HCT116 (cell line): ENCODE measurements at regions not wholly inside any gene's neighbourhood (a gene's known extent, or its start where the extent isn't known, plus 50 kb on each side); places are given as distances from the start of the nearest gene placed in this dataset.

Experiments used
- ATAC-seq: fragments of 200-7000 bp; cut with Tn5 transposase; 2 replicates; pipeline ENCODE4 v1.9.1; 2020; ENCODE audit warnings: mild to moderate bottlenecking, moderate library complexity
- BruUV-seq: library from RNA; stranded (reverse); fragments of 400-500 nt; replicated peaks from 2 replicates; lab custom pipeline; 2021; lab: Mats Ljungman, UMichigan
- CTCF ChIA-PET: fragments of 300-600 bp; sonication (Branson Sonifier 250); formaldehyde crosslinking; loops from one replicate; lab custom pipeline; 2021; ENCODE audit warnings: antibody characterized with exemption; lab: Charles Lee
- POLR2A ChIA-PET: fragments of 300-600, 350-600 bp; sonication (Branson Sonifier 250); formaldehyde crosslinking; loops from one replicate; lab custom pipeline; 2021; ENCODE audit warnings: antibody characterized with exemption; lab: Charles Lee
- RAD21 ChIA-PET, 2 experiments: fragments of 300-600 bp; sonication (Branson Sonifier 250); formaldehyde crosslinking; loops; one replicate each; lab custom pipeline; 2023; ENCODE audit warnings: low total read pairs in 2 of 2; ENCODE audit not compliant: uncharacterized antibody in 2 of 2, unreplicated experiment in 2 of 2, low non-redundant PET in 1 of 2; lab: Charles Lee
- DNase-seq: peaks from one replicate; pipeline ENCODE4 v3.0.0-alpha.2; 2010; ENCODE audit warnings: low read depth, low spot score
- H2AFZ ChIP-seq: fragments of 200-600 bp; shearing (Covaris generic), sonication (generic); 2 replicates; pipeline ENCODE4 v1.6.1; 2017; ENCODE audit warnings: low read depth, mixed run types, mixed read lengths, antibody characterized with exemption, low read length; ENCODE audit not compliant: poor library complexity, severe bottlenecking
- H3K27ac ChIP-seq: 2 replicates; pipeline ENCODE4 v1.5.1; 2012; ENCODE audit warnings: low read depth, low read length
- H3K27me3 ChIP-seq: fragments of 200-600 bp; sonication (generic); 2 replicates; pipeline ENCODE4 v1.6.1; 2016; ENCODE audit warnings: mixed run types, low read length, mixed read lengths; ENCODE audit not compliant: insufficient read depth
- H3K36me3 ChIP-seq, 2 experiments: fragments of 200-500 bp in 1 of 2; fragments of 200-600 bp in 1 of 2; sonication (Bioruptor generic) in 1 of 2; sonication (generic) in 1 of 2; 2 replicates each; pipeline versions ENCODE4 v1.5.1 to v1.6.1; 2014 to 2016; ENCODE audit warnings: low read length in 2 of 2, inconsistent platforms in 1 of 2, mixed read lengths in 1 of 2, mixed run types in 1 of 2; ENCODE audit not compliant: insufficient read depth in 2 of 2, control insufficient read depth in 1 of 2
- H3K4me1 ChIP-seq, 2 experiments: fragments of 200-600 bp in 1 of 2; sonication (generic) in 1 of 2; 2 replicates each; pipeline versions ENCODE4 v1.5.1 to v1.6.1; 2012 to 2017; ENCODE audit warnings: low read length in 2 of 2, inconsistent platforms in 1 of 2, mild to moderate bottlenecking in 1 of 2, mixed read lengths in 1 of 2, mixed run types in 1 of 2, moderate library complexity in 1 of 2; ENCODE audit not compliant: insufficient read depth in 2 of 2, control insufficient read depth in 1 of 2
- H3K4me2 ChIP-seq: fragments of 200-600 bp; sonication (generic); 2 replicates; pipeline ENCODE4 v1.6.1; 2017; ENCODE audit warnings: mixed run types, low read length, mixed read lengths
- H3K4me3 ChIP-seq, 2 experiments: fragments of 200-600 bp in 1 of 2; sonication (generic) in 1 of 2; replicated peaks in 1 of 2; 2 replicates each; pipeline ENCODE4 v1.5.1; 2011 to 2016; ENCODE audit warnings: low read length in 2 of 2, control low read depth in 1 of 2, low read depth in 1 of 2, mild to moderate bottlenecking in 1 of 2, mixed read lengths in 1 of 2, mixed run types in 1 of 2
- H3K79me2 ChIP-seq: fragments of 200-600 bp; sonication (generic); 2 replicates; pipeline ENCODE4 v1.6.1; 2017; ENCODE audit warnings: mild to moderate bottlenecking, mixed run types, low read length, moderate library complexity, mixed read lengths; ENCODE audit not compliant: insufficient read depth
- H3K9ac ChIP-seq: fragments of 200-600 bp; sonication (generic); 2 replicates; pipeline ENCODE4 v1.6.1; 2016; ENCODE audit warnings: low read length, mixed read lengths
- H3K9me2 ChIP-seq: fragments of 200-600 bp; sonication (generic), shearing (Covaris generic); 2 replicates; pipeline ENCODE4 v1.6.1; 2017; ENCODE audit warnings: mixed run types, mild to moderate bottlenecking, moderate library complexity; ENCODE audit not compliant: insufficient read depth
- H3K9me3 ChIP-seq, 2 experiments: fragments of 200-500 bp in 1 of 2; fragments of 200-600 bp in 1 of 2; sonication (Bioruptor generic) in 1 of 2; sonication (generic) in 1 of 2; 2 replicates each; pipeline ENCODE4 v1.6.1; 2014 to 2017; ENCODE audit warnings: low read length in 2 of 2, mixed read lengths in 2 of 2, inconsistent platforms in 1 of 2, low read depth in 1 of 2, mild to moderate bottlenecking in 1 of 2, mixed run types in 1 of 2, moderate library complexity in 1 of 2; ENCODE audit not compliant: control insufficient read depth in 1 of 2, insufficient read depth in 1 of 2
- H4K20me1 ChIP-seq: fragments of 200-600 bp; sonication (generic), shearing (Covaris generic); 2 replicates; pipeline ENCODE4 v1.6.1; 2017; ENCODE audit warnings: mixed run types, mild to moderate bottlenecking, moderate library complexity; ENCODE audit not compliant: insufficient read depth
- ATF3 ChIP-seq: IDR thresholded peaks from 2 replicates; pipeline ENCODE4 v1.6.1; 2012
- CBX3 ChIP-seq: IDR thresholded peaks from 2 replicates; pipeline ENCODE4 v1.6.1; 2012; ENCODE audit warnings: low read depth
- CEBPB ChIP-seq: IDR thresholded peaks from 2 replicates; pipeline ENCODE4 v1.6.1; 2012; ENCODE audit warnings: low read depth
- CTCF ChIP-seq, 3 experiments: fragments of 200-600 bp in 1 of 3; sonication (generic) in 1 of 3; IDR thresholded peaks in 2 of 3; conservative IDR thresholded peaks in 1 of 3; 2 replicates each; pipeline ENCODE4 v1.5.1; 2012 to 2017; ENCODE audit warnings: low read depth in 2 of 3, low read length in 2 of 3, antibody characterized with exemption in 1 of 3, borderline replicate concordance in 1 of 3, control low read depth in 1 of 3, mild to moderate bottlenecking in 1 of 3, mixed read lengths in 1 of 3, mixed run types in 1 of 3, moderate library complexity in 1 of 3; ENCODE audit not compliant: insufficient read depth in 1 of 3
- EGR1 ChIP-seq: IDR thresholded peaks from 2 replicates; pipeline ENCODE4 v1.6.1; 2012; ENCODE audit warnings: low read depth
- ELF1 ChIP-seq: IDR thresholded peaks from 2 replicates; pipeline ENCODE4 v1.6.1; 2012; ENCODE audit warnings: low read depth, borderline replicate concordance
- EZH2 ChIP-seq: fragments of 200-600 bp; sonication (generic); IDR thresholded peaks from 2 replicates; pipeline ENCODE4 v1.6.1; 2017; ENCODE audit warnings: antibody characterized with exemption, mixed run types
- EZH2phosphoT487 ChIP-seq: fragments of 200-600 bp; IDR thresholded peaks from 2 replicates; pipeline ENCODE4 v1.6.1; 2018; ENCODE audit warnings: antibody characterized with exemption, borderline replicate concordance
- FOSL1 ChIP-seq: IDR thresholded peaks from 2 replicates; pipeline ENCODE4 v1.6.1; 2012; ENCODE audit warnings: low read depth
- JUND ChIP-seq: IDR thresholded peaks from 2 replicates; pipeline ENCODE4 v1.6.1; 2012
- MAX ChIP-seq: IDR thresholded peaks from 2 replicates; pipeline ENCODE4 v1.6.1; 2012
- POLR2A ChIP-seq: IDR thresholded peaks from 2 replicates; pipeline ENCODE4 v1.7.0; 2011; ENCODE audit warnings: borderline replicate concordance; ENCODE audit not compliant: insufficient read depth, insufficient read length; ENCODE audit errors: extremely low read depth
- RAD21 ChIP-seq: IDR thresholded peaks from 2 replicates; pipeline ENCODE4 v1.6.1; 2012; ENCODE audit warnings: low read depth, mild to moderate bottlenecking
- REST ChIP-seq: IDR thresholded peaks from 2 replicates; pipeline ENCODE4 v1.6.1; 2012; ENCODE audit warnings: low read depth
- SP1 ChIP-seq: IDR thresholded peaks from 2 replicates; pipeline ENCODE4 v1.6.1; 2012; ENCODE audit warnings: low read depth
- SRF ChIP-seq: IDR thresholded peaks from 2 replicates; pipeline ENCODE4 v1.6.1; 2012; ENCODE audit warnings: low read depth
- TCF7L2 ChIP-seq: IDR thresholded peaks from 2 replicates; pipeline ENCODE4 v1.7.0; 2011; ENCODE audit warnings: borderline replicate concordance, inconsistent platforms; ENCODE audit not compliant: insufficient read depth, insufficient read length; ENCODE audit errors: extremely low read depth
- YY1 ChIP-seq: IDR thresholded peaks from 2 replicates; pipeline ENCODE4 v1.6.1; 2011; ENCODE audit warnings: low read length, low read depth, moderate library complexity, mild to moderate bottlenecking; ENCODE audit not compliant: insufficient replicate concordance; ENCODE audit errors: extremely low read depth
- ZBTB33 ChIP-seq: IDR thresholded peaks from 2 replicates; pipeline ENCODE4 v1.6.1; 2011; ENCODE audit warnings: mild to moderate bottlenecking, low read length, moderate library complexity; ENCODE audit not compliant: insufficient replicate concordance; ENCODE audit errors: extremely low read depth
- ZNF274 ChIP-seq: fragments of 200-500 bp; sonication (Bioruptor generic); IDR thresholded peaks from 2 replicates; pipeline ENCODE4 v1.6.1; 2014; ENCODE audit warnings: mild to moderate bottlenecking, low read depth, low read length, inconsistent platforms
- intact Hi-C: fragments of 100-400 bp; cut with micrococcal nuclease; formaldehyde crosslinking; loops from 2 replicates; pipeline ENCODE4 v1.10.0; 2022

GRCh38 chr16:80056324-80056723 lies 455.8 kb upstream of the MAF start:
- CTCF ChIA-PET: no interaction called here
- no peaks in the 10 kb centered on the region for H3K36me3 ChIP-seq
- RAD21 ChIA-PET: no interaction called here

More at GRCh38 chr16:80056324-80056723, 455.8 kb upstream of the MAF start:
- H3K4me3 ChIP-seq: no peak overlapping the region
- BruUV-seq: no TSS peak
- no peak overlapping the region for H2AFZ ChIP-seq
- TF ChIP-seq JUND: no peak
- TF ChIP-seq EZH2phosphoT487: no peak
- TF ChIP-seq MAX: no peak
- TF ChIP-seq YY1: no peak
- TF ChIP-seq POLR2A: no peak
- no peak for TF ChIP-seq CEBPB
- TF ChIP-seq ZBTB33: no peak
- no peak for TF ChIP-seq FOSL1
- no peak for TF ChIP-seq RAD21
- TF ChIP-seq ELF1: no peak
- TF ChIP-seq EGR1: no peak
- TF ChIP-seq ZNF274: no peak
- TF ChIP-seq SP1: no peak
- TF ChIP-seq EZH2: no peak
- TF ChIP-seq ATF3: no peak
- no peak for TF ChIP-seq TCF7L2
- no peak for TF ChIP-seq CTCF (IDR thresholded peaks at IDR 0.05 in 2 of 3, conservative IDR thresholded peaks at IDR 0.05 in 1 of 3; ENCODE audit: borderline replicate concordance in 1 of 3, insufficient read depth in 1 of 3, low read depth in 2 of 3, low read length in 2 of 3)
- TF ChIP-seq SRF: no peak
- no peak for TF ChIP-seq REST
- no peak for TF ChIP-seq CBX3
- no peak overlapping the region for H3K4me2 ChIP-seq
- no peak for ATAC-seq
- H4K20me1 ChIP-seq: no peaks in the 10 kb centered on the region
- no peak overlapping the region for H3K27ac ChIP-seq
- H3K9ac ChIP-seq: no peak overlapping the region
- H3K79me2 ChIP-seq: no peaks in the 10 kb centered on the region
- DNase-seq: no peak
- intact Hi-C loops: no loop called here
- H3K4me1 ChIP-seq: no peaks in the 10 kb centered on the region
- POLR2A ChIA-PET: no interaction called here
- no peaks in the 10 kb centered on the region for H3K27me3 ChIP-seq
- H3K9me2 ChIP-seq: no peaks in the 10 kb centered on the region
- H3K9me3 ChIP-seq: peaks cover 37 to 51% of the 10 kb centered on the region in 2 experiments; a peak in 3 of 4 replicates
